Heart right ventricle (tissue), 16 donors: ENCODE measurements at regions not wholly inside any gene's neighbourhood (a gene's known extent, or its start where the extent isn't known, plus 50 kb on each side); places are given as distances from the start of the nearest gene placed in this dataset.

Source experiments
- ATAC-seq, 8 donors: fragments of 200-7000 bp; cut with Tn5 transposase; one replicate each; pipeline ENCODE4 v1.9.1; 2020; ENCODE audit warnings: mild to moderate bottlenecking in 8 of 8, moderate library complexity in 8 of 8, moderate number of reproducible peaks in 1 of 8
- DNase-seq, 2 donors: peaks; one replicate each; pipeline ENCODE4 v3.0.0-alpha.2; 2020
- H3K27ac ChIP-seq, 10 donors: fragments of 200-600 bp; sonication (generic) in 2 of 10; one replicate each; pipeline versions ENCODE4 v1.5.0 to v1.8.0; 2020 to 2022; ENCODE audit warnings: mild to moderate bottlenecking in 3 of 10
- H3K27me3 ChIP-seq, 7 donors: fragments of 200-600 bp; one replicate each; pipeline ENCODE4 v1.8.0; 2021 to 2022; ENCODE audit warnings: mild to moderate bottlenecking in 2 of 7
- H3K36me3 ChIP-seq, 9 donors: fragments of 200-600 bp; sonication (generic) in 1 of 9; one replicate each; pipeline versions ENCODE4 v1.5.0 to v1.8.0; 2020 to 2022; ENCODE audit warnings: mild to moderate bottlenecking in 2 of 9
- H3K4me1 ChIP-seq, 9 donors: fragments of 200-600 bp; sonication (generic) in 1 of 9; one replicate each; pipeline versions ENCODE4 v1.5.0 to v1.8.0; 2020 to 2022; ENCODE audit warnings: mild to moderate bottlenecking in 4 of 9
- H3K4me3 ChIP-seq, 10 donors: fragments of 200-600 bp; sonication (generic) in 2 of 10; one replicate each; pipeline versions ENCODE4 v1.5.0 to v1.8.0; 2020 to 2022; ENCODE audit warnings: mild to moderate bottlenecking in 7 of 10, moderate library complexity in 2 of 10
- H3K9me3 ChIP-seq, 11 donors: fragments of 200-600 bp in 10 of 11; sonication (generic) in 2 of 11; one replicate each; pipeline versions ENCODE4 v1.5.0 to v1.8.0; 2013 to 2022; ENCODE audit warnings: mild to moderate bottlenecking in 2 of 11, control low read depth in 1 of 11, moderate library complexity in 1 of 11
- CTCF ChIP-seq, 9 donors: fragments of 200-600 bp; sonication (generic) in 2 of 9; IDR thresholded peaks; one replicate each; pipeline versions ENCODE4 v1.5.0 to v1.8.0; 2021 to 2022; ENCODE audit warnings: antibody characterized with exemption in 9 of 9, mild to moderate bottlenecking in 5 of 9, moderate library complexity in 1 of 9
- WGBS, 2 donors: extraction: QIAGEN DNeasy Blood & Tissue Kit; methylation state at CpG; one replicate each; pipeline ENCODE4 v1.1.7; 2013; ENCODE audit warnings: inconsistent platforms in 1 of 2; 5-methylcytosine and 5-hydroxymethylcytosine counted together
- intact Hi-C, 10 donors: fragments of 100-400 bp; cut with DNase I; formaldehyde crosslinking; loops; one replicate each; pipeline versions ENCODE4 v1.11.1 to v1.14.2; 2022
- donor health status: Arrhythmogenic right ventricular cardiomyopathy.
- donor health status: ischemic (EF 13 %, LVEDD 7.1; RV severe dilation, severe dysfunction).
- donor health status: healthy with polysubstance abuse.
- donor health status: DM: no; HTN: yes; CAD: no.
- donor health status: DM: no; HTN: no; CAD: no.
- donor health status: ischemic (EF 25% LVEDD 6.9; RV normal size, moderate dysfunction).
- donor health status: ischemic (EF 25% LVEDD 5.7; RV mildly dilated, moderate dysfunction).
- donor health status: healthy.
- donor health status: DM: yes; HTN: yes; CAD: no.
- donor health status: Ischemic cardiomyopathy.
- donor health status: ischemic (EF 35%, LVEDD 5.7; RV mildly dilated, moderate dysfunction).
- donor health status: nonischemic (EF 11% LVEDD 7.7; RV severe dilation, severe dysfunction).
- donor health status: DM: yes; HTN: yes; CAD: no.
- donor health status: PGD.
- donor health status: ischemic (EF 29% LVEDD 5.4; RV normal size, mild dysfunction).
- donor health status: nonischemic (EF 23%, LVEDD 6.1; RV moderate dilation, normal function).

- TF ChIP-seq CTCF (IDR thresholded peaks at IDR 0.05) = no peak
- 84 to 87% methylated on average over 4 of the region's 4 CpGs for WGBS, 2 donors
Measured at GRCh38 chrX:132561483-132561882, 72.6 kb upstream of the MBNL3 start.

GRCh38 chrX:132559101-132559500 lies 70.3 kb upstream of the MBNL3 start:
- no peak for TF ChIP-seq CTCF (IDR thresholded peaks at IDR 0.05)
- H3K27ac ChIP-seq = no peak overlapping the region
- H3K36me3 ChIP-seq = no peaks in the 10 kb centered on the region
- H3K9me3 ChIP-seq = no peaks in the 10 kb centered on the region
- no peak for DNase-seq
- ATAC-seq = no peak
- peaks cover 0 to 49% (median 0%) of the 10 kb centered on the region in 7 donors for H3K27me3 ChIP-seq
- H3K4me1 ChIP-seq = no peaks in the 10 kb centered on the region
- no peak overlapping the region for H3K4me3 ChIP-seq
- intact Hi-C loops = no loop called here
- 75 to 84% methylated on average over 2 of the region's 2 CpGs for WGBS, 2 donors

More at GRCh38 chrX:132561483-132561882, 72.6 kb upstream of the MBNL3 start:
- DNase-seq = no peak
- H3K36me3 ChIP-seq = no peaks in the 10 kb centered on the region
- H3K4me1 ChIP-seq = no peaks in the 10 kb centered on the region
- ATAC-seq = no peak
- no peak overlapping the region for H3K27ac ChIP-seq
- no peaks in the 10 kb centered on the region for H3K9me3 ChIP-seq
- peaks cover 0 to 52% (median 0%) of the 10 kb centered on the region in 7 donors for H3K27me3 ChIP-seq
- intact Hi-C loops = no loop called here
- no peak overlapping the region for H3K4me3 ChIP-seq

GRCh38 chrX:132539611-132540010 lies 50.8 kb upstream of the MBNL3 start:
- Histone ChIP-seq H3K4me3 (no peak overlapping the region), H3K27ac (no peak overlapping the region), H3K27me3 (peaks cover 0 to 20% (median 0%) of the 10 kb centered on the region in 7 donors), H3K4me1 (no peaks in the 10 kb centered on the region), H3K9me3 (no peaks in the 10 kb centered on the region), H3K36me3 (no peaks in the 10 kb centered on the region)
- TF ChIP-seq CTCF (IDR thresholded peaks at IDR 0.05) = no peak
- 94 to 100% methylated on average over 1 of the region's 1 CpG for WGBS, 2 donors
- DNase-seq (no peak), ATAC-seq (no peak)
- intact Hi-C loops = no loop called here
